ENCODE measurements at regions not wholly inside any gene's neighbourhood (a gene's known extent, or its start where the extent isn't known, plus 50 kb on each side); places are given as distances from the start of the nearest gene placed in this dataset.

- no peaks in the 10 kb centered on the region for H3K9me3 ChIP-seq (replicated peaks; ENCODE audit: control insufficient read depth, insufficient read depth, low read depth, low read length)
- FAIRE-seq (no peak), ATAC-seq (no peak)
Observed at GRCh38 chr1:164177118-164177517, 381.9 kb upstream of the PBX1 start.

DNA sequence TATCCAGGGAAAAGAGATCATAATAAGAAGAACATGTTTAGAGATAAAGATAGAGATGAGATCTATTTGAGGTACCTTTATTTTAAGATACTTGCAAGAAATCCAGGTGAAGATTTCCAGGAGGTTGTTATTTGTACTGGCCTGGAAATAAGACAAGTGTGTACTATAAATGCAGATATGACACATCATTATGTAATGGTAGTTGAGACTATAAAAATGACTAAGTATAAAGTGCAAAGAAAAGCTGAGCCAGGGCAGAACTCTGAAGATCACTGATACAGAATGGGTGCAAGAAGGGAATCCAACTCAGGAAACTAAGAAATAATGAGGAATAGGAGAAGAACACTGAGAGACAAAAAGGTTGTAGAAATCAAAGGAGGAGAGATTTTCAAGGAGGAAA, 378.2 kb upstream of the PBX1 start:
- H3K9me1 ChIP-seq (ENCODE audit: control insufficient read depth, insufficient read depth, low read length), result no peaks in the 10 kb centered on the region
- no peak overlapping the region for H3K27ac ChIP-seq (ENCODE audit: extremely low read depth, low read depth, low read length)
- H3K4me3 ChIP-seq, result no peak overlapping the region
- no peaks in the 10 kb centered on the region for H3K4me1 ChIP-seq (replicated peaks in 1 of 2; ENCODE audit: control insufficient read depth in 2 of 2, insufficient read depth in 2 of 2, low read length in 2 of 2)
- in situ Hi-C loops (cut with MboI) (no loop called here), intact Hi-C loops (cut with micrococcal nuclease) (no loop called here)
- no peaks in the 10 kb centered on the region for H4K20me1 ChIP-seq (replicated peaks; ENCODE audit: control insufficient read depth, insufficient read depth, low read length)
- no peaks in the 10 kb centered on the region for H3K27me3 ChIP-seq (ENCODE audit: control insufficient read depth in 2 of 2, insufficient read depth in 2 of 2, low read length in 2 of 2)
- no peaks in the 10 kb centered on the region; the same call in 1 of the 2 replicates for H3K9me3 ChIP-seq (replicated peaks; ENCODE audit: control insufficient read depth, insufficient read depth, low read depth, low read length)
- H3K79me2 ChIP-seq (ENCODE audit: control insufficient read depth, insufficient read depth, low read length), result no peaks in the 10 kb centered on the region
- H3K36me3 ChIP-seq (ENCODE audit: control insufficient read depth, insufficient read depth, low read length), result no peaks in the 10 kb centered on the region
- ChIA-PET POLR2A (no interaction called here), CTCF (ENCODE audit: low intra/inter-chr PET ratio) (no interaction called here)
- BruUV-seq (replicated peaks), result no TSS peak
- H3K4me2 ChIP-seq (ENCODE audit: insufficient read depth, low read length), result no peak overlapping the region
- no peak overlapping the region for H2AFZ ChIP-seq (ENCODE audit: low read depth, low read length)
- FAIRE-seq (no peak), ATAC-seq (no peak), DNase-seq (ENCODE audit: extremely low read depth in 1 of 4, low spot score in 3 of 4) (no peak)
- no peak overlapping the region for H3K9ac ChIP-seq (ENCODE audit: insufficient read depth in 1 of 2, low read depth in 2 of 2, low read length in 2 of 2)
- TF ChIP-seq MAFG (tag; conservative IDR thresholded peaks at IDR 0.05), result no peak
- no peak for TF ChIP-seq PCBP2 (IDR thresholded peaks at IDR 0.05; ENCODE audit: low read depth, low read length, poor library complexity, severe bottlenecking)
- no peak for TF ChIP-seq TAL1 (IDR thresholded peaks at IDR 0.05)
- no peak for TF ChIP-seq NFIC (IDR thresholded peaks at IDR 0.05)
- TF ChIP-seq, protein P1, sequence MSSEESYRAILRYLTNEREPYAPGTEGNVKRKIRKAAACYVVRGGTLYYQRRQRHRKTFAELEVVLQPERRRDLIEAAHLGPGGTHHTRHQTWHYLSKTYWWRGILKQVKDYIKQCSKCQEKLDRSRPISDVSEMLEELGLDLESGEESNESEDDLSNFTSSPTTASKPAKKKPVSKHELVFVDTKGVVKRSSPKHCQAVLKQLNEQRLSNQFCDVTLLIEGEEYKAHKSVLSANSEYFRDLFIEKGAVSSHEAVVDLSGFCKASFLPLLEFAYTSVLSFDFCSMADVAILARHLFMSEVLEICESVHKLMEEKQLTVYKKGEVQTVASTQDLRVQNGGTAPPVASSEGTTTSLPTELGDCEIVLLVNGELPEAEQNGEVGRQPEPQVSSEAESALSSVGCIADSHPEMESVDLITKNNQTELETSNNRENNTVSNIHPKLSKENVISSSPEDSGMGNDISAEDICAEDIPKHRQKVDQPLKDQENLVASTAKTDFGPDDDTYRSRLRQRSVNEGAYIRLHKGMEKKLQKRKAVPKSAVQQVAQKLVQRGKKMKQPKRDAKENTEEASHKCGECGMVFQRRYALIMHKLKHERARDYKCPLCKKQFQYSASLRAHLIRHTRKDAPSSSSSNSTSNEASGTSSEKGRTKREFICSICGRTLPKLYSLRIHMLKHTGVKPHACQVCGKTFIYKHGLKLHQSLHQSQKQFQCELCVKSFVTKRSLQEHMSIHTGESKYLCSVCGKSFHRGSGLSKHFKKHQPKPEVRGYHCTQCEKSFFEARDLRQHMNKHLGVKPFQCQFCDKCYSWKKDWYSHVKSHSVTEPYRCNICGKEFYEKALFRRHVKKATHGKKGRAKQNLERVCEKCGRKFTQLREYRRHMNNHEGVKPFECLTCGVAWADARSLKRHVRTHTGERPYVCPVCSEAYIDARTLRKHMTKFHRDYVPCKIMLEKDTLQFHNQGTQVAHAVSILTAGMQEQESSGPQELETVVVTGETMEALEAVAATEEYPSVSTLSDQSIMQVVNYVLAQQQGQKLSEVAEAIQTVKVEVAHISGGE (CRISPR knock-in tag; IDR thresholded peaks at IDR 0.05), result no peak

More at GRCh38 chr1:164177118-164177517, 381.9 kb upstream of the PBX1 start:
- DNase-seq (ENCODE audit: extremely low read depth in 1 of 4, low spot score in 3 of 4), result no peak
- Histone ChIP-seq H3K27me3 (ENCODE audit: control insufficient read depth in 2 of 2, insufficient read depth in 2 of 2, low read length in 2 of 2) (no peaks in the 10 kb centered on the region), H3K9me1 (ENCODE audit: control insufficient read depth, insufficient read depth, low read length) (no peaks in the 10 kb centered on the region), H3K4me3 (no peak overlapping the region), H2AFZ (ENCODE audit: low read depth, low read length) (no peak overlapping the region), H3K36me3 (ENCODE audit: control insufficient read depth, insufficient read depth, low read length) (no peaks in the 10 kb centered on the region), H3K79me2 (ENCODE audit: control insufficient read depth, insufficient read depth, low read length) (no peaks in the 10 kb centered on the region), H3K4me1 (replicated peaks in 1 of 2; ENCODE audit: control insufficient read depth in 2 of 2, insufficient read depth in 2 of 2, low read length in 2 of 2) (no peaks in the 10 kb centered on the region), H3K4me2 (ENCODE audit: insufficient read depth, low read length) (no peak overlapping the region), H4K20me1 (replicated peaks; ENCODE audit: control insufficient read depth, insufficient read depth, low read length) (no peaks in the 10 kb centered on the region), H3K9ac (ENCODE audit: insufficient read depth in 1 of 2, low read depth in 2 of 2, low read length in 2 of 2) (no peak overlapping the region), H3K27ac (ENCODE audit: extremely low read depth, low read depth, low read length) (no peak overlapping the region)
- no peak for TF ChIP-seq ZNF699 (CRISPR knock-in tag; IDR thresholded peaks at IDR 0.05; ENCODE audit: insufficient replicate concordance)
- no peak for TF ChIP-seq HNRNPUL1 (IDR thresholded peaks at IDR 0.05; ENCODE audit: low read length)
- TF ChIP-seq, protein P2, sequence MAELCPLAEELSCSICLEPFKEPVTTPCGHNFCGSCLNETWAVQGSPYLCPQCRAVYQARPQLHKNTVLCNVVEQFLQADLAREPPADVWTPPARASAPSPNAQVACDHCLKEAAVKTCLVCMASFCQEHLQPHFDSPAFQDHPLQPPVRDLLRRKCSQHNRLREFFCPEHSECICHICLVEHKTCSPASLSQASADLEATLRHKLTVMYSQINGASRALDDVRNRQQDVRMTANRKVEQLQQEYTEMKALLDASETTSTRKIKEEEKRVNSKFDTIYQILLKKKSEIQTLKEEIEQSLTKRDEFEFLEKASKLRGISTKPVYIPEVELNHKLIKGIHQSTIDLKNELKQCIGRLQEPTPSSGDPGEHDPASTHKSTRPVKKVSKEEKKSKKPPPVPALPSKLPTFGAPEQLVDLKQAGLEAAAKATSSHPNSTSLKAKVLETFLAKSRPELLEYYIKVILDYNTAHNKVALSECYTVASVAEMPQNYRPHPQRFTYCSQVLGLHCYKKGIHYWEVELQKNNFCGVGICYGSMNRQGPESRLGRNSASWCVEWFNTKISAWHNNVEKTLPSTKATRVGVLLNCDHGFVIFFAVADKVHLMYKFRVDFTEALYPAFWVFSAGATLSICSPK (IDR thresholded peaks at IDR 0.05; ENCODE audit: borderline replicate concordance), result no peak
- no peak for TF ChIP-seq LCOR (CRISPR knock-in tag; IDR thresholded peaks at IDR 0.05)
- intact Hi-C loops (cut with micrococcal nuclease), result no loop called here
- POLR2A ChIA-PET, result no interaction called here
- CTCF ChIA-PET (ENCODE audit: low intra/inter-chr PET ratio), result no interaction called here
- in situ Hi-C loops (cut with MboI), result no loop called here
- BruUV-seq (replicated peaks), result no TSS peak
- WGBS (ENCODE audit: insufficient coverage, low coverage, missing lambda C conversion rate), result 4% methylated on average over 2 of the region's 2 CpGs

Measured in K562 (cell line).